Liver (tissue), 8 donors: ENCODE measurements at regions not wholly inside any gene's neighbourhood (a gene's known extent, or its start where the extent isn't known, plus 50 kb on each side); places are given as distances from the start of the nearest gene placed in this dataset.

Source experiments
- DNase-seq: peaks from one replicate; pipeline ENCODE4 v3.0.0-alpha.2; 2017; ENCODE audit warnings: low spot score
- H3K27ac ChIP-seq, 2 donors: one replicate each; pipeline ENCODE4 v1.7.0; 2013; ENCODE audit warnings: inconsistent platforms in 2 of 2, low read length in 2 of 2, control low read depth in 1 of 2, low read depth in 1 of 2, mild to moderate bottlenecking in 1 of 2
- H3K27me3 ChIP-seq, 4 donors: one replicate each; pipeline versions ENCODE4 v1.6.1 to v1.7.0; 2013; ENCODE audit warnings: low read length in 3 of 4, inconsistent platforms in 1 of 4, mild to moderate bottlenecking in 1 of 4, moderate library complexity in 1 of 4; ENCODE audit not compliant: control insufficient read depth in 4 of 4, insufficient read depth in 4 of 4
- H3K36me3 ChIP-seq, 4 donors: one replicate each; pipeline versions ENCODE4 v1.6.1 to v1.7.0; 2013; ENCODE audit warnings: low read length in 3 of 4, mild to moderate bottlenecking in 3 of 4, low read depth in 1 of 4, moderate library complexity in 1 of 4; ENCODE audit not compliant: control insufficient read depth in 4 of 4, insufficient read depth in 3 of 4
- H3K4me1 ChIP-seq, 4 donors: one replicate each; pipeline versions ENCODE4 v1.6.1 to v1.7.0; 2013; ENCODE audit warnings: low read length in 3 of 4, mild to moderate bottlenecking in 3 of 4, moderate library complexity in 1 of 4; ENCODE audit not compliant: control insufficient read depth in 4 of 4, insufficient read depth in 4 of 4
- H3K4me3 ChIP-seq, 3 donors: one replicate each; pipeline versions ENCODE4 v1.6.1 to v1.7.0; 2013; ENCODE audit warnings: low read length in 3 of 3, control low read depth in 1 of 3, low read depth in 1 of 3, mild to moderate bottlenecking in 1 of 3
- H3K9ac ChIP-seq, 2 donors: one replicate each; pipeline ENCODE4 v1.7.0; 2013; ENCODE audit warnings: low read length in 2 of 2, mild to moderate bottlenecking in 2 of 2, moderate library complexity in 2 of 2, control low read depth in 1 of 2, low read depth in 1 of 2
- H3K9me3 ChIP-seq, 4 donors: one replicate each; pipeline versions ENCODE4 v1.6.1 to v1.7.0; 2013; ENCODE audit warnings: low read length in 3 of 4; ENCODE audit not compliant: control insufficient read depth in 4 of 4
- CTCF ChIP-seq: fragments of 150-350 bp; IDR thresholded peaks from 2 replicates; pipeline ENCODE4 v1.5.1; 2017; ENCODE audit warnings: improper control_type of control experiment, low read depth, low read length; ENCODE audit not compliant: missing input control
- EGR1 ChIP-seq, 2 donors: IDR thresholded peaks; 2 replicates each; pipeline ENCODE4 v1.6.1; 2016 to 2018; ENCODE audit warnings: antibody characterized with exemption in 2 of 2, low read depth in 2 of 2
- FOXA1 ChIP-seq: IDR thresholded peaks from 2 replicates; pipeline ENCODE4 v1.6.1; 2016; ENCODE audit warnings: antibody characterized with exemption
- FOXA2 ChIP-seq: IDR thresholded peaks from 2 replicates; pipeline ENCODE4 v1.6.1; 2016; ENCODE audit warnings: antibody characterized with exemption
- GABPA ChIP-seq, 2 donors: IDR thresholded peaks in 1 of 2; conservative IDR thresholded peaks in 1 of 2; 2 replicates each; pipeline ENCODE4 v1.6.1; 2016; ENCODE audit warnings: antibody characterized with exemption in 2 of 2, mild to moderate bottlenecking in 1 of 2, moderate library complexity in 1 of 2
- HNF4A ChIP-seq, 2 donors: conservative IDR thresholded peaks; 2 replicates each; pipeline ENCODE4 v1.6.1; 2016; ENCODE audit warnings: antibody characterized with exemption in 2 of 2, mild to moderate bottlenecking in 2 of 2
- HNF4G ChIP-seq: IDR thresholded peaks from 2 replicates; pipeline ENCODE4 v1.6.1; 2016; ENCODE audit warnings: antibody characterized with exemption
- JUND ChIP-seq, 2 donors: IDR thresholded peaks; 2 replicates each; pipeline ENCODE4 v1.6.1; 2016; ENCODE audit warnings: antibody characterized with exemption in 2 of 2
- NR2F2 ChIP-seq: IDR thresholded peaks from 2 replicates; pipeline ENCODE4 v1.6.1; 2016; ENCODE audit warnings: antibody characterized with exemption
- RAD21 ChIP-seq, 2 donors: IDR thresholded peaks; 2 replicates each; pipeline ENCODE4 v1.6.1; 2016; ENCODE audit warnings: antibody characterized with exemption in 2 of 2, mild to moderate bottlenecking in 2 of 2
- RXRA ChIP-seq, 2 donors: IDR thresholded peaks; 2 replicates each; pipeline ENCODE4 v1.6.1; 2017 to 2018; ENCODE audit warnings: antibody characterized with exemption in 2 of 2, mild to moderate bottlenecking in 1 of 2
- SP1 ChIP-seq: IDR thresholded peaks from 2 replicates; pipeline ENCODE4 v1.6.1; 2018; ENCODE audit warnings: antibody characterized with exemption, mild to moderate bottlenecking
- TAF1 ChIP-seq: conservative IDR thresholded peaks from 2 replicates; pipeline ENCODE4 v1.6.1; 2016; ENCODE audit warnings: antibody characterized with exemption, mild to moderate bottlenecking
- YY1 ChIP-seq: IDR thresholded peaks from 2 replicates; pipeline ENCODE4 v1.6.1; 2016; ENCODE audit warnings: antibody characterized with exemption, mild to moderate bottlenecking
- WGBS: extraction: QIAGEN DNeasy Blood & Tissue Kit; methylation state at CpG from one replicate; pipeline ENCODE4 v1.1.7; 2013; 5-methylcytosine and 5-hydroxymethylcytosine counted together
- TF ChIP-seq, protein P1 (sequence below): IDR thresholded peaks from 2 replicates; pipeline ENCODE4 v1.6.1; 2016; ENCODE audit warnings: antibody characterized with exemption
- TF ChIP-seq, protein P2 (sequence below): IDR thresholded peaks from 2 replicates; pipeline ENCODE4 v1.6.1; 2016; ENCODE audit warnings: antibody characterized with exemption
- TF ChIP-seq, protein P3 (sequence below): IDR thresholded peaks from 2 replicates; pipeline ENCODE4 v1.6.1; 2016; ENCODE audit warnings: antibody characterized with exemption
- TF ChIP-seq, protein P4 (sequence below): IDR thresholded peaks from 2 replicates; pipeline ENCODE4 v1.6.1; 2016; ENCODE audit warnings: antibody characterized with exemption, mild to moderate bottlenecking
- donor health status: healthy.
- donor health status: healthy.
- donor health status: healthy.
- donor health status: healthy.
- donor health status: healthy.

GRCh38 chr13:71214821-71215220 lies 652.2 kb downstream of the DACH1 start:
- Histone ChIP-seq H3K9ac (no peak overlapping the region), H3K27ac (no peak overlapping the region), H3K4me1 (no peaks in the 10 kb centered on the region), H3K36me3 (no peaks in the 10 kb centered on the region), H3K27me3 (peaks cover 0 to 8% (median 0%) of the 10 kb centered on the region in 4 donors), H3K9me3 (no peaks in the 10 kb centered on the region), H3K4me3 (no peak overlapping the region)
- 84% methylated on average over 4 of the region's 4 CpGs for WGBS
- DNase-seq = no peak
- no peak for TF ChIP-seq HNF4A (conservative IDR thresholded peaks at IDR 0.05)
- TF ChIP-seq FOXA2 = no peak
- TF ChIP-seq CTCF = no peak
- no peak for TF ChIP-seq FOXA1
- TF ChIP-seq TAF1 = no peak
- no peak for TF ChIP-seq SP1
- TF ChIP-seq HNF4G = no peak
- no peak for TF ChIP-seq NR2F2
- TF ChIP-seq EGR1 (IDR thresholded peaks at IDR 0.05; ENCODE audit: low read depth in 2 of 2) = no peak
- TF ChIP-seq RAD21 (IDR thresholded peaks at IDR 0.05) = no peak
- TF ChIP-seq, protein P1, sequence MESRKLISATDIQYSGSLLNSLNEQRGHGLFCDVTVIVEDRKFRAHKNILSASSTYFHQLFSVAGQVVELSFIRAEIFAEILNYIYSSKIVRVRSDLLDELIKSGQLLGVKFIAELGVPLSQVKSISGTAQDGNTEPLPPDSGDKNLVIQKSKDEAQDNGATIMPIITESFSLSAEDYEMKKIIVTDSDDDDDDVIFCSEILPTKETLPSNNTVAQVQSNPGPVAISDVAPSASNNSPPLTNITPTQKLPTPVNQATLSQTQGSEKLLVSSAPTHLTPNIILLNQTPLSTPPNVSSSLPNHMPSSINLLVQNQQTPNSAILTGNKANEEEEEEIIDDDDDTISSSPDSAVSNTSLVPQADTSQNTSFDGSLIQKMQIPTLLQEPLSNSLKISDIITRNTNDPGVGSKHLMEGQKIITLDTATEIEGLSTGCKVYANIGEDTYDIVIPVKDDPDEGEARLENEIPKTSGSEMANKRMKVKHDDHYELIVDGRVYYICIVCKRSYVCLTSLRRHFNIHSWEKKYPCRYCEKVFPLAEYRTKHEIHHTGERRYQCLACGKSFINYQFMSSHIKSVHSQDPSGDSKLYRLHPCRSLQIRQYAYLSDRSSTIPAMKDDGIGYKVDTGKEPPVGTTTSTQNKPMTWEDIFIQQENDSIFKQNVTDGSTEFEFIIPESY = no peak
- TF ChIP-seq RXRA (IDR thresholded peaks at IDR 0.05) = no peak
- TF ChIP-seq, protein P2, sequence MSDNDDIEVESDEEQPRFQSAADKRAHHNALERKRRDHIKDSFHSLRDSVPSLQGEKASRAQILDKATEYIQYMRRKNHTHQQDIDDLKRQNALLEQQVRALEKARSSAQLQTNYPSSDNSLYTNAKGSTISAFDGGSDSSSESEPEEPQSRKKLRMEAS = no peak
- TF ChIP-seq JUND (IDR thresholded peaks at IDR 0.05) = no peak
- no peak for TF ChIP-seq YY1
- TF ChIP-seq, protein P3, sequence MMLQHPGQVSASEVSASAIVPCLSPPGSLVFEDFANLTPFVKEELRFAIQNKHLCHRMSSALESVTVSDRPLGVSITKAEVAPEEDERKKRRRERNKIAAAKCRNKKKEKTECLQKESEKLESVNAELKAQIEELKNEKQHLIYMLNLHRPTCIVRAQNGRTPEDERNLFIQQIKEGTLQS = no peak
- TF ChIP-seq, protein P4, sequence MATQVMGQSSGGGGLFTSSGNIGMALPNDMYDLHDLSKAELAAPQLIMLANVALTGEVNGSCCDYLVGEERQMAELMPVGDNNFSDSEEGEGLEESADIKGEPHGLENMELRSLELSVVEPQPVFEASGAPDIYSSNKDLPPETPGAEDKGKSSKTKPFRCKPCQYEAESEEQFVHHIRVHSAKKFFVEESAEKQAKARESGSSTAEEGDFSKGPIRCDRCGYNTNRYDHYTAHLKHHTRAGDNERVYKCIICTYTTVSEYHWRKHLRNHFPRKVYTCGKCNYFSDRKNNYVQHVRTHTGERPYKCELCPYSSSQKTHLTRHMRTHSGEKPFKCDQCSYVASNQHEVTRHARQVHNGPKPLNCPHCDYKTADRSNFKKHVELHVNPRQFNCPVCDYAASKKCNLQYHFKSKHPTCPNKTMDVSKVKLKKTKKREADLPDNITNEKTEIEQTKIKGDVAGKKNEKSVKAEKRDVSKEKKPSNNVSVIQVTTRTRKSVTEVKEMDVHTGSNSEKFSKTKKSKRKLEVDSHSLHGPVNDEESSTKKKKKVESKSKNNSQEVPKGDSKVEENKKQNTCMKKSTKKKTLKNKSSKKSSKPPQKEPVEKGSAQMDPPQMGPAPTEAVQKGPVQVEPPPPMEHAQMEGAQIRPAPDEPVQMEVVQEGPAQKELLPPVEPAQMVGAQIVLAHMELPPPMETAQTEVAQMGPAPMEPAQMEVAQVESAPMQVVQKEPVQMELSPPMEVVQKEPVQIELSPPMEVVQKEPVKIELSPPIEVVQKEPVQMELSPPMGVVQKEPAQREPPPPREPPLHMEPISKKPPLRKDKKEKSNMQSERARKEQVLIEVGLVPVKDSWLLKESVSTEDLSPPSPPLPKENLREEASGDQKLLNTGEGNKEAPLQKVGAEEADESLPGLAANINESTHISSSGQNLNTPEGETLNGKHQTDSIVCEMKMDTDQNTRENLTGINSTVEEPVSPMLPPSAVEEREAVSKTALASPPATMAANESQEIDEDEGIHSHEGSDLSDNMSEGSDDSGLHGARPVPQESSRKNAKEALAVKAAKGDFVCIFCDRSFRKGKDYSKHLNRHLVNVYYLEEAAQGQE = no peak
- no peak for TF ChIP-seq GABPA (IDR thresholded peaks at IDR 0.05 in 1 of 2, conservative IDR thresholded peaks at IDR 0.05 in 1 of 2)
